K562 (cell line): ENCODE measurements at regions not wholly inside any gene's neighbourhood (a gene's known extent, or its start where the extent isn't known, plus 50 kb on each side); places are given as distances from the start of the nearest gene placed in this dataset.

ENCODE experiments used
- HSF4 ChIP-seq: fragments of 250-450 bp; sonication (Bioruptor Pico); IDR thresholded peaks from 2 replicates; pipeline ENCODE4 v2.1.2; 2022; ENCODE audit warnings: mild to moderate bottlenecking, moderate library complexity, borderline replicate concordance
- KAT8 ChIP-seq: fragments of 450-650 bp; IDR thresholded peaks from 2 replicates; pipeline ENCODE4 v1.6.1; 2016; ENCODE audit warnings: low read depth, mild to moderate bottlenecking
- KLF16 ChIP-seq: IDR thresholded peaks from 2 replicates; pipeline ENCODE4 v1.6.1; 2016; ENCODE audit warnings: antibody characterized with exemption
- SLC30A9 ChIP-seq: fragments of 250-450 bp; sonication (Bioruptor Pico); IDR thresholded peaks from 2 replicates; pipeline ENCODE4 v1.8.0; 2022; ENCODE audit warnings: mild to moderate bottlenecking, moderate library complexity
- TAF1 ChIP-seq: IDR thresholded peaks from 2 replicates; pipeline ENCODE4 v1.6.1; 2011; ENCODE audit warnings: mild to moderate bottlenecking, low read length, moderate library complexity; ENCODE audit not compliant: insufficient read depth, control insufficient read depth, severe bottlenecking; ENCODE audit errors: extremely low read depth
- TAL1 ChIP-seq: fragments of 450-650 bp; IDR thresholded peaks from 2 replicates; pipeline ENCODE4 v1.6.1; 2016; ENCODE audit warnings: mild to moderate bottlenecking
- TEAD4 ChIP-seq, 2 experiments: sonication (generic) in 1 of 2; formaldehyde crosslinking in 1 of 2; IDR thresholded peaks; 2 replicates each; pipeline versions ENCODE4 v1.6.1 to v1.8.0; 2012 to 2022; ENCODE audit warnings: borderline replicate concordance in 1 of 2, inconsistent platforms in 1 of 2, low read length in 1 of 2, mild to moderate bottlenecking in 1 of 2, missing genetic modification reagents in 1 of 2
- TF ChIP-seq, protein P1 (sequence below): fragments of 450-650 bp; IDR thresholded peaks from 2 replicates; pipeline ENCODE4 v1.6.1; 2016; ENCODE audit warnings: low read depth
- TF ChIP-seq, protein P2 (sequence below), 2 experiments: fragments of 450-650 bp in 1 of 2; sonication (generic) in 1 of 2; formaldehyde crosslinking in 1 of 2; IDR thresholded peaks in 1 of 2; conservative IDR thresholded peaks in 1 of 2; 2 replicates each; pipeline versions ENCODE4 v1.6.1 to v1.8.1; 2016 to 2023; ENCODE audit warnings: mild to moderate bottlenecking in 2 of 2, moderate library complexity in 2 of 2, inconsistent platforms in 1 of 2, missing genetic modification reagents in 1 of 2
- TF ChIP-seq, protein P3 (sequence below): fragments of 250-450 bp; sonication (Bioruptor Pico); IDR thresholded peaks from 2 replicates; pipeline ENCODE4 v1.4.0; 2020; ENCODE audit warnings: mild to moderate bottlenecking, moderate library complexity
- TF ChIP-seq, protein P4 (sequence below): IDR thresholded peaks from 2 replicates; pipeline ENCODE4 v1.6.1; 2014; ENCODE audit warnings: antibody characterized with exemption
- TF ChIP-seq, protein P5 (sequence below): fragments of 250-450 bp; sonication (Bioruptor Pico); IDR thresholded peaks from 2 replicates; pipeline ENCODE4 v1.4.0; 2020; ENCODE audit warnings: mild to moderate bottlenecking, moderate library complexity

DNA sequence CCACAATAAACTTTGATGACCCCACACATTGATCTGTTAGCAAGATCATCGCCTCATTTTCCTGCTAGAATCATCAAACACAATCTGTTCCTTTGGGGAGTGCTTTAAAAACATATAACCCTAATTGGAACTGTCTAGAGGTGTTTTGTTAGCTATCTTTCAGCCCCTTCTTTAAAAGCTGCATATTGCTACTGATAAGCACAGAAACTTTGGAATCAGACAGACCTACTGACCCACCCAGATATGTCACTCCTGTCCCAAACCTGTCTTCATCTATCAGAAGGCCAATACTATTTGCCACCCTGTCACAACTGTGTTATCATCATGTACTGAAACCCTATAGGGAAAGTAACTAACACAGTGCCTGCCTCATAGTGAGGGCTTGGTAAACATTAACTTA is 172.4 kb upstream of the SASH1 start (continued):
- TF ChIP-seq, protein P1, sequence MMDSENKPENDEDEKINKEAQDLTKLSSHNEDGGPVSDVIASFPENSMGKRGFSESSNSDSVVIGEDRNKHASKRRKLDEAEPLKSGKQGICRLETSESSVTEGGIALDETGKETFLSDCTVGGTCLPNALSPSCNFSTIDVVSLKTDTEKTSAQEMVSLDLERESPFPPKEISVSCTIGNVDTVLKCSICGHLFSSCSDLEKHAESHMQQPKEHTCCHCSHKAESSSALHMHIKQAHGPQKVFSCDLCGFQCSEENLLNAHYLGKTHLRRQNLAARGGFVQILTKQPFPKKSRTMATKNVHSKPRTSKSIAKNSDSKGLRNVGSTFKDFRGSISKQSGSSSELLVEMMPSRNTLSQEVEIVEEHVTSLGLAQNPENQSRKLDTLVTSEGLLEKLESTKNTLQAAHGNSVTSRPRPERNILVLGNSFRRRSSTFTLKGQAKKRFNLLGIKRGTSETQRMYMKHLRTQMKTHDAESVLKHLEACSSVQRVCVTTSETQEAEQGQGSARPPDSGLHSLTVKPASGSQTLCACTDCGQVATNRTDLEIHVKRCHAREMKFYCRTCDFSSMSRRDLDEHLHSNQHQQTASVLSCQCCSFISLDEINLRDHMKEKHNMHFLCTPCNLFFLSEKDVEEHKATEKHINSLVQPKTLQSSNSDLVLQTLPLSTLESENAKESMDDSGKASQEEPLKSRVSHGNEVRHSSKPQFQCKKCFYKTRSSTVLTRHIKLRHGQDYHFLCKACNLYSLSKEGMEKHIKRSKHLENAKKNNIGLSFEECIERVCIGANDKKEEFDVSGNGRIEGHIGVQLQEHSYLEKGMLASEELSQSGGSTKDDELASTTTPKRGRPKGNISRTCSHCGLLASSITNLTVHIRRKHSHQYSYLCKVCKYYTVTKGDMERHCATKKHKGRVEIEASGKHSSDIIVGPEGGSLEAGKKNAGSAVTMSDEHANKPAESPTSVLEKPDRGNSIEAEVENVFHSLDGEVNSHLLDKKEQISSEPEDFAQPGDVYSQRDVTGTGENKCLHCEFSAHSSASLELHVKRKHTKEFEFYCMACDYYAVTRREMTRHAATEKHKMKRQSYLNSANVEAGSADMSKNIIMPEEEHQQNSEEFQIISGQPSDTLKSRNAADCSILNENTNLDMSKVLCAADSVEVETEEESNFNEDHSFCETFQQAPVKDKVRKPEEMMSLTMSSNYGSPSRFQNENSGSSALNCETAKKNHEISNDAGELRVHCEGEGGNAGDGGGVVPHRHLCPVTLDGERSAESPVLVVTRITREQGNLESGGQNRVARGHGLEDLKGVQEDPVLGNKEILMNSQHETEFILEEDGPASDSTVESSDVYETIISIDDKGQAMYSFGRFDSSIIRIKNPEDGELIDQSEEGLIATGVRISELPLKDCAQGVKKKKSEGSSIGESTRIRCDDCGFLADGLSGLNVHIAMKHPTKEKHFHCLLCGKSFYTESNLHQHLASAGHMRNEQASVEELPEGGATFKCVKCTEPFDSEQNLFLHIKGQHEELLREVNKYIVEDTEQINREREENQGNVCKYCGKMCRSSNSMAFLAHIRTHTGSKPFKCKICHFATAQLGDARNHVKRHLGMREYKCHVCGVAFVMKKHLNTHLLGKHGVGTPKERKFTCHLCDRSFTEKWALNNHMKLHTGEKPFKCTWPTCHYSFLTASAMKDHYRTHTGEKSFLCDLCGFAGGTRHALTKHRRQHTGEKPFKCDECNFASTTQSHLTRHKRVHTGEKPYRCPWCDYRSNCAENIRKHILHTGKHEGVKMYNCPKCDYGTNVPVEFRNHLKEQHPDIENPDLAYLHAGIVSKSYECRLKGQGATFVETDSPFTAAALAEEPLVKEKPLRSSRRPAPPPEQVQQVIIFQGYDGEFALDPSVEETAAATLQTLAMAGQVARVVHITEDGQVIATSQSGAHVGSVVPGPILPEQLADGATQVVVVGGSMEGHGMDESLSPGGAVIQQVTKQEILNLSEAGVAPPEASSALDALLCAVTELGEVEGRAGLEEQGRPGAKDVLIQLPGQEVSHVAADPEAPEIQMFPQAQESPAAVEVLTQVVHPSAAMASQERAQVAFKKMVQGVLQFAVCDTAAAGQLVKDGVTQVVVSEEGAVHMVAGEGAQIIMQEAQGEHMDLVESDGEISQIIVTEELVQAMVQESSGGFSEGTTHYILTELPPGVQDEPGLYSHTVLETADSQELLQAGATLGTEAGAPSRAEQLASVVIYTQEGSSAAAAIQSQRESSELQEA, result no peak
- TF ChIP-seq, protein P2, sequence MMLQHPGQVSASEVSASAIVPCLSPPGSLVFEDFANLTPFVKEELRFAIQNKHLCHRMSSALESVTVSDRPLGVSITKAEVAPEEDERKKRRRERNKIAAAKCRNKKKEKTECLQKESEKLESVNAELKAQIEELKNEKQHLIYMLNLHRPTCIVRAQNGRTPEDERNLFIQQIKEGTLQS (IDR thresholded peaks at IDR 0.05), result no peak
- TF ChIP-seq, protein P2 (CRISPR knock-in tag; conservative IDR thresholded peaks at IDR 0.05), result no peak
- TF ChIP-seq TAL1 (peak; percentile 67), KLF16 (no peak), HSF4 (no peak), SLC30A9 (CRISPR knock-in tag) (no peak), KAT8 (no peak), TAF1 (no peak), TEAD4 (IDR thresholded peaks at IDR 0.05; ENCODE audit: low read length) (peak; percentile 77), TEAD4 (CRISPR knock-in tag; IDR thresholded peaks at IDR 0.05; ENCODE audit: borderline replicate concordance) (no peak)
- TF ChIP-seq, protein P3, sequence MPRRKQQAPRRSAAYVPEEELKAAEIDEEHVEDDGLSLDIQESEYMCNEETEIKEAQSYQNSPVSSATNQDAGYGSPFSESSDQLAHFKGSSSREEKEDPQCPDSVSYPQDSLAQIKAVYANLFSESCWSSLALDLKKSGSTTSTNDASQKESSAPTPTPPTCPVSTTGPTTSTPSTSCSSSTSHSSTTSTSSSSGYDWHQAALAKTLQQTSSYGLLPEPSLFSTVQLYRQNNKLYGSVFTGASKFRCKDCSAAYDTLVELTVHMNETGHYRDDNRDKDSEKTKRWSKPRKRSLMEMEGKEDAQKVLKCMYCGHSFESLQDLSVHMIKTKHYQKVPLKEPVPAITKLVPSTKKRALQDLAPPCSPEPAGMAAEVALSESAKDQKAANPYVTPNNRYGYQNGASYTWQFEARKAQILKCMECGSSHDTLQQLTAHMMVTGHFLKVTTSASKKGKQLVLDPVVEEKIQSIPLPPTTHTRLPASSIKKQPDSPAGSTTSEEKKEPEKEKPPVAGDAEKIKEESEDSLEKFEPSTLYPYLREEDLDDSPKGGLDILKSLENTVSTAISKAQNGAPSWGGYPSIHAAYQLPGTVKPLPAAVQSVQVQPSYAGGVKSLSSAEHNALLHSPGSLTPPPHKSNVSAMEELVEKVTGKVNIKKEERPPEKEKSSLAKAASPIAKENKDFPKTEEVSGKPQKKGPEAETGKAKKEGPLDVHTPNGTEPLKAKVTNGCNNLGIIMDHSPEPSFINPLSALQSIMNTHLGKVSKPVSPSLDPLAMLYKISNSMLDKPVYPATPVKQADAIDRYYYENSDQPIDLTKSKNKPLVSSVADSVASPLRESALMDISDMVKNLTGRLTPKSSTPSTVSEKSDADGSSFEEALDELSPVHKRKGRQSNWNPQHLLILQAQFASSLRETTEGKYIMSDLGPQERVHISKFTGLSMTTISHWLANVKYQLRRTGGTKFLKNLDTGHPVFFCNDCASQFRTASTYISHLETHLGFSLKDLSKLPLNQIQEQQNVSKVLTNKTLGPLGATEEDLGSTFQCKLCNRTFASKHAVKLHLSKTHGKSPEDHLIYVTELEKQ (CRISPR knock-in tag), result no peak
- TF ChIP-seq, protein P4, sequence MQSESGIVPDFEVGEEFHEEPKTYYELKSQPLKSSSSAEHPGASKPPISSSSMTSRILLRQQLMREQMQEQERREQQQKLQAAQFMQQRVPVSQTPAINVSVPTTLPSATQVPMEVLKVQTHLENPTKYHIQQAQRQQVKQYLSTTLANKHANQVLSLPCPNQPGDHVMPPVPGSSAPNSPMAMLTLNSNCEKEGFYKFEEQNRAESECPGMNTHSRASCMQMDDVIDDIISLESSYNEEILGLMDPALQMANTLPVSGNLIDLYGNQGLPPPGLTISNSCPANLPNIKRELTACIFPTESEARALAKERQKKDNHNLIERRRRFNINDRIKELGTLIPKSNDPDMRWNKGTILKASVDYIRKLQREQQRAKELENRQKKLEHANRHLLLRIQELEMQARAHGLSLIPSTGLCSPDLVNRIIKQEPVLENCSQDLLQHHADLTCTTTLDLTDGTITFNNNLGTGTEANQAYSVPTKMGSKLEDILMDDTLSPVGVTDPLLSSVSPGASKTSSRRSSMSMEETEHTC, result no peak
- TF ChIP-seq, protein P5, sequence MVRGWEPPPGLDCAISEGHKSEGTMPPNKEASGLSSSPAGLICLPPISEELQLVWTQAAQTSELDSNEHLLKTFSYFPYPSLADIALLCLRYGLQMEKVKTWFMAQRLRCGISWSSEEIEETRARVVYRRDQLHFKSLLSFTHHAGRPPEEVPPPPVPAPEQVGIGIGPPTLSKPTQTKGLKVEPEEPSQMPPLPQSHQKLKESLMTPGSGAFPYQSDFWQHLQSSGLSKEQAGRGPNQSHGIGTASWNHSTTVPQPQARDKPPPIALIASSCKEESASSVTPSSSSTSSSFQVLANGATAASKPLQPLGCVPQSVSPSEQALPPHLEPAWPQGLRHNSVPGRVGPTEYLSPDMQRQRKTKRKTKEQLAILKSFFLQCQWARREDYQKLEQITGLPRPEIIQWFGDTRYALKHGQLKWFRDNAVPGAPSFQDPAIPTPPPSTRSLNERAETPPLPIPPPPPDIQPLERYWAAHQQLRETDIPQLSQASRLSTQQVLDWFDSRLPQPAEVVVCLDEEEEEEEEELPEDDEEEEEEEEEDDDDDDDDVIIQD (CRISPR knock-in tag), result no peak
